Left lung (tissue), 4 donors: ENCODE measurements at regions not wholly inside any gene's neighbourhood (a gene's known extent, or its start where the extent isn't known, plus 50 kb on each side); places are given as distances from the start of the nearest gene placed in this dataset.

ENCODE experiments used
- ATAC-seq: fragments of 200-7000 bp; cut with Tn5 transposase; one replicate; pipeline ENCODE4 v1.9.1; 2020; ENCODE audit warnings: moderate library complexity
- DNase-seq, 4 donors: peaks; one replicate each; pipeline ENCODE4 v3.0.0-alpha.2; 2013 to 2020
- H3K27ac ChIP-seq, 2 donors: fragments of 200-600 bp; sonication (generic) in 1 of 2; one replicate each; pipeline versions ENCODE4 v1.5.0 to v1.8.0; 2020 to 2021
- H3K27me3 ChIP-seq, 2 donors: fragments of 200-600 bp; sonication (generic) in 1 of 2; one replicate each; pipeline versions ENCODE4 v1.5.0 to v1.8.0; 2020 to 2021
- H3K36me3 ChIP-seq, 2 donors: fragments of 200-600 bp; sonication (generic) in 1 of 2; one replicate each; pipeline versions ENCODE4 v1.5.0 to v1.8.0; 2020 to 2021
- H3K4me1 ChIP-seq, 2 donors: fragments of 200-600 bp; one replicate each; pipeline ENCODE4 v1.8.0; 2021
- H3K4me3 ChIP-seq, 2 donors: fragments of 200-600 bp; sonication (generic) in 1 of 2; one replicate each; pipeline versions ENCODE4 v1.5.0 to v1.8.0; 2020 to 2021; ENCODE audit warnings: mild to moderate bottlenecking in 1 of 2
- H3K9me3 ChIP-seq, 2 donors: fragments of 200-600 bp; sonication (generic) in 1 of 2; one replicate each; pipeline versions ENCODE4 v1.5.0 to v1.8.0; 2020 to 2021
- CTCF ChIP-seq, 2 donors: fragments of 200-600 bp; sonication (generic) in 1 of 2; IDR thresholded peaks; one replicate each; pipeline versions ENCODE4 v1.5.0 to v1.8.0; 2021; ENCODE audit warnings: antibody characterized with exemption in 2 of 2
- intact Hi-C, 2 donors: fragments of 100-400 bp; cut with DNase I; formaldehyde crosslinking; loops; one replicate each; pipeline versions ENCODE4 v1.11.2 to v1.14.2; 2022
- donor health status: DM: no; HTN: yes; CAD: no.
- donor health status: DM: no; HTN: no; CAD: no.

GRCh38 chr6:113352831-113353230 is 504.3 kb upstream of the MARCKS start:
- Histone ChIP-seq H3K27me3 (no peaks in the 10 kb centered on the region), H3K4me3 (no peak overlapping the region), H3K9me3 (no peaks in the 10 kb centered on the region), H3K27ac (peak overlapping the region in 1 of 2 donors; percentile 64), H3K4me1 (peaks cover 0 to 12% of the 10 kb centered on the region in 2 donors), H3K36me3 (no peaks in the 10 kb centered on the region)
- intact Hi-C loops = no loop called here
- TF ChIP-seq CTCF (IDR thresholded peaks at IDR 0.05) = no peak
- ATAC-seq (no peak), DNase-seq (no peak)

GRCh38 chr6:113353392-113353791 is 503.8 kb upstream of the MARCKS start:
- DNase-seq (no peak), ATAC-seq (no peak)
- H3K9me3 ChIP-seq = no peaks in the 10 kb centered on the region
- TF ChIP-seq CTCF (IDR thresholded peaks at IDR 0.05) = no peak
- H3K4me3 ChIP-seq = no peak overlapping the region
- no peak overlapping the region for H3K27ac ChIP-seq
- H3K36me3 ChIP-seq = no peaks in the 10 kb centered on the region
- intact Hi-C loops = no loop called here
- peaks cover 0 to 12% of the 10 kb centered on the region in 2 donors for H3K4me1 ChIP-seq
- no peaks in the 10 kb centered on the region for H3K27me3 ChIP-seq

- intact Hi-C loops = no loop called here
- H3K4me1 ChIP-seq = peaks cover 0 to 12% of the 10 kb centered on the region in 2 donors
- H3K27ac ChIP-seq = no peak overlapping the region
- TF ChIP-seq CTCF (IDR thresholded peaks at IDR 0.05) = no peak
- no peaks in the 10 kb centered on the region for H3K27me3 ChIP-seq
- no peaks in the 10 kb centered on the region for H3K36me3 ChIP-seq
- H3K9me3 ChIP-seq = no peaks in the 10 kb centered on the region
- H3K4me3 ChIP-seq = no peak overlapping the region
- DNase-seq (no peak), ATAC-seq (no peak)
These were observed 502.8 kb upstream of the MARCKS start for GRCh38 chr6:113354204-113354895.

DNA sequence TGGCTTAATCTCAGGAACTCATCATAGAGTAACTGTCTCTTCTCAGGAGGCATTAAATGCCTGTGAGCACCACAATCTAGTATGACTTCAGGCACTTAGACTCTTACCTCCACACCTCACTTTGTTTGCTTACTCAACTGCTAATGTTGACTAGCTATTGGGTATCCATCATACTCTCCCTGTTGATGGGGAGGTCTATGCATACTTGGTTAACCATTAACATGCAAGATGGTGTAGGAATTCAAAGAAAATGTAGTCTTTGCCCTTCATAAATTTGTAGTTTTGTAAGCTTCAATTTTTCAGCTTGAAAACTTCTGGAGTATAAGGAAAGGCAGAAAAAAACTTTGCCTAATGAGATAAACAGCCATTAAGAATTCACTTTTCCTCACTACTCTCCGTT is 501.0 kb upstream of the MARCKS start:
- Histone ChIP-seq H3K27ac (no peak overlapping the region), H3K4me3 (no peak overlapping the region), H3K4me1 (peaks cover 0 to 12% of the 10 kb centered on the region in 2 donors), H3K27me3 (no peaks in the 10 kb centered on the region), H3K36me3 (no peaks in the 10 kb centered on the region), H3K9me3 (no peaks in the 10 kb centered on the region)
- DNase-seq (no peak), ATAC-seq (no peak)
- no peak for TF ChIP-seq CTCF (IDR thresholded peaks at IDR 0.05)
- intact Hi-C loops = no loop called here

- intact Hi-C loops = no loop called here
- Histone ChIP-seq H3K36me3 (no peaks in the 10 kb centered on the region), H3K9me3 (no peaks in the 10 kb centered on the region)
These were observed 500.1 kb upstream of the MARCKS start for GRCh38 chr6:113357041-113357440.

More at GRCh38 chr6:113357041-113357440, 500.1 kb upstream of the MARCKS start:
- Histone ChIP-seq H3K27me3 (no peaks in the 10 kb centered on the region), H3K4me3 (no peak overlapping the region), H3K27ac (no peak overlapping the region), H3K4me1 (peaks cover 0 to 6% of the 10 kb centered on the region in 2 donors)
- DNase-seq (no peak), ATAC-seq (no peak)
- no peak for TF ChIP-seq CTCF (IDR thresholded peaks at IDR 0.05)
